B cell (primary cell): ENCODE measurements at regions not wholly inside any gene's neighbourhood (a gene's known extent, or its start where the extent isn't known, plus 50 kb on each side); places are given as distances from the start of the nearest gene placed in this dataset.

Source experiments
- ATAC-seq: fragments of 200-7000 bp; cut with Tn5 transposase; one replicate; pipeline ENCODE4 v1.10.0; 2021; ENCODE audit warnings: low read depth, mild to moderate bottlenecking, moderate number of reproducible peaks, moderate library complexity
- CTCF ChIA-PET: fragments of 350-600 bp; sonication (Branson Sonifier 250); formaldehyde crosslinking; loops from one replicate; lab custom pipeline; 2021; ENCODE audit warnings: antibody characterized with exemption, inconsistent platforms; lab: Charles Lee
- POLR2A ChIA-PET: fragments of 350-600 bp; sonication (Branson Sonifier 250); formaldehyde crosslinking; loops from one replicate; lab custom pipeline; 2021; ENCODE audit warnings: antibody characterized with exemption; lab: Charles Lee
- DNase-seq: peaks from one replicate; pipeline ENCODE4 v3.0.0; 2013
- H2AFZ ChIP-seq: 2 replicates; pipeline ENCODE4 v1.6.1; 2012; ENCODE audit warnings: mild to moderate bottlenecking, low read depth, low read length; ENCODE audit not compliant: insufficient read depth, poor library complexity, severe bottlenecking
- H3K27ac ChIP-seq, 2 donors: 1 replicate in 1 of 2; 2 replicates in 1 of 2; pipeline ENCODE4 v1.5.1; 2012 to 2013; ENCODE audit warnings: low read length in 2 of 2, mild to moderate bottlenecking in 2 of 2, moderate library complexity in 1 of 2
- H3K27me3 ChIP-seq, 4 experiments: fragments of 200-600 bp in 1 of 4; sonication (generic) in 1 of 4; replicated peaks in 1 of 4; 1 replicate in 2 of 4; 2 replicates in 2 of 4; pipeline versions ENCODE4 v1.6.1 to v1.7.0; 2013 to 2016; ENCODE audit warnings: low read length in 3 of 4, mild to moderate bottlenecking in 2 of 4, mixed read lengths in 1 of 4, moderate library complexity in 1 of 4; ENCODE audit not compliant: insufficient read depth in 4 of 4, control insufficient read depth in 3 of 4; ENCODE audit errors: control extremely low read depth in 1 of 4
- H3K36me3 ChIP-seq, 2 experiments: replicated peaks in 1 of 2; 1 replicate in 1 of 2; 2 replicates in 1 of 2; pipeline versions ENCODE4 v1.6.1 to v1.7.1; 2013; ENCODE audit warnings: low read length in 1 of 2; ENCODE audit not compliant: insufficient read depth in 2 of 2, control insufficient read depth in 1 of 2; ENCODE audit errors: control extremely low read depth in 1 of 2, extremely low read depth in 1 of 2
- H3K4me1 ChIP-seq, 2 donors: fragments of 200-600 bp in 1 of 2; sonication (generic) in 1 of 2; 1 replicate in 1 of 2; 2 replicates in 1 of 2; pipeline versions ENCODE4 v1.5.1 to v1.6.1; 2013 to 2017; ENCODE audit warnings: low read length in 2 of 2; ENCODE audit not compliant: control insufficient read depth in 2 of 2, insufficient read depth in 2 of 2
- H3K4me2 ChIP-seq: replicated peaks from 2 replicates; pipeline ENCODE3; 2012; ENCODE audit warnings: mild to moderate bottlenecking, low read depth, low read length; ENCODE audit not compliant: poor library complexity, severe bottlenecking
- H3K4me3 ChIP-seq, 5 experiments: fragments of 200-600 bp in 1 of 5; sonication (generic) in 1 of 5; 1 replicate in 3 of 5; 2 replicates in 2 of 5; pipeline versions ENCODE4 v1.5.1 to v1.7.0; 2011 to 2016; ENCODE audit warnings: low read length in 4 of 5, mild to moderate bottlenecking in 4 of 5, low read depth in 2 of 5, control low read depth in 1 of 5, moderate library complexity in 1 of 5; ENCODE audit not compliant: insufficient read depth in 1 of 5; ENCODE audit errors: control extremely low read depth in 1 of 5, extremely low read depth in 1 of 5
- H3K79me2 ChIP-seq: fragments of 200-600 bp; sonication (generic); one replicate; pipeline ENCODE4 v1.6.0; 2016; ENCODE audit warnings: low read length; ENCODE audit not compliant: control insufficient read depth, insufficient read depth
- H3K9ac ChIP-seq: fragments of 200-600 bp; sonication (generic); 2 replicates; pipeline ENCODE4 v1.6.1; 2017; ENCODE audit warnings: mild to moderate bottlenecking, low read length, moderate library complexity
- H3K9me3 ChIP-seq, 3 donors: one replicate each; pipeline versions ENCODE4 v1.6.1 to v1.7.1; 2013; ENCODE audit warnings: low read length in 2 of 3; ENCODE audit not compliant: control insufficient read depth in 2 of 3, insufficient read depth in 1 of 3; ENCODE audit errors: control extremely low read depth in 1 of 3
- H4K20me1 ChIP-seq: 2 replicates; pipeline ENCODE4 v1.6.0; 2012; ENCODE audit warnings: mild to moderate bottlenecking, low read length; ENCODE audit not compliant: insufficient read depth, control insufficient read depth, poor library complexity, severe bottlenecking
- H3K27ac Mint-ChIP-seq: one replicate; pipeline ENCODE4 v1.8.0; 2021; ENCODE audit warnings: mixed read lengths
- H3K27me3 Mint-ChIP-seq: one replicate; pipeline ENCODE4 v1.8.0; 2021; ENCODE audit warnings: mixed read lengths
- H3K4me1 Mint-ChIP-seq: one replicate; pipeline ENCODE4 v1.8.0; 2021; ENCODE audit warnings: mixed read lengths
- H3K4me3 Mint-ChIP-seq: one replicate; pipeline ENCODE4 v1.8.0; 2021; ENCODE audit warnings: mixed read lengths
- H3K9me3 Mint-ChIP-seq: one replicate; pipeline ENCODE4 v1.8.0; 2022; ENCODE audit warnings: mixed read lengths; ENCODE audit not compliant: insufficient read depth
- CTCF ChIP-seq: fragments of 200-600 bp; IDR thresholded peaks from one replicate; pipeline ENCODE4 v1.8.0; 2022; ENCODE audit warnings: antibody characterized with exemption, mild to moderate bottlenecking
- EZH2 ChIP-seq: IDR thresholded peaks from 2 replicates; pipeline ENCODE4 v1.6.1; 2012; ENCODE audit warnings: borderline replicate concordance, low read depth, mild to moderate bottlenecking, moderate library complexity, low read length; ENCODE audit not compliant: insufficient read depth, poor library complexity, severe bottlenecking
- WGBS: methylation state at CpG from one replicate; pipeline ENCODE4 v1.1.5; 2013; ENCODE audit warnings: missing lambda C conversion rate; ENCODE audit not compliant: insufficient coverage; 5-methylcytosine and 5-hydroxymethylcytosine counted together
- intact Hi-C: fragments of 100-400 bp; cut with micrococcal nuclease; formaldehyde crosslinking; loops from one replicate; pipeline ENCODE4 v1.10.0; 2022

- WGBS = 100% methylated on average over 1 of the region's 2 CpGs
- Mint-ChIP-seq H3K4me3 (no peak overlapping the region), H3K4me1 (no peaks in the 10 kb centered on the region), H3K9me3 (peaks cover 2% of the 10 kb centered on the region), H3K27ac (no peak overlapping the region), H3K27me3 (no peaks in the 10 kb centered on the region)
- Histone ChIP-seq H3K9me3 (no peaks in the 10 kb centered on the region), H4K20me1 (no peaks in the 10 kb centered on the region), H2AFZ (no peak overlapping the region), H3K79me2 (no peaks in the 10 kb centered on the region), H3K9ac (no peak overlapping the region), H3K4me3 (no peak overlapping the region), H3K36me3 (no peaks in the 10 kb centered on the region), H3K27me3 (no peaks in the 10 kb centered on the region), H3K4me1 (no peaks in the 10 kb centered on the region), H3K4me2 (no peak overlapping the region), H3K27ac (no peak overlapping the region)
- TF ChIP-seq EZH2 = no peak
- TF ChIP-seq CTCF = no peak
- ChIA-PET CTCF (no interaction called here), POLR2A (no interaction called here)
- no peak for ATAC-seq
- no peak for DNase-seq
- intact Hi-C loops = no loop called here
Measured at GRCh38 chr2:187922846-187923245, 368.6 kb upstream of the TFPI start.

GRCh38 chr2:187924293-187924692 lies 367.4 kb upstream of the GULP1 start:
- H3K27me3 Mint-ChIP-seq = no peaks in the 10 kb centered on the region
- ATAC-seq = no peak
- DNase-seq = no peak
- Histone ChIP-seq H3K9me3 (no peaks in the 10 kb centered on the region), H3K27me3 (no peaks in the 10 kb centered on the region), H3K36me3 (no peaks in the 10 kb centered on the region), H3K27ac (no peak overlapping the region), H2AFZ (no peak overlapping the region), H3K4me1 (no peaks in the 10 kb centered on the region), H3K79me2 (no peaks in the 10 kb centered on the region), H3K4me3 (no peak overlapping the region), H3K9ac (no peak overlapping the region), H4K20me1 (no peaks in the 10 kb centered on the region), H3K4me2 (no peak overlapping the region)
- POLR2A ChIA-PET = no interaction called here
- H3K4me3 Mint-ChIP-seq = no peak overlapping the region
- no peaks in the 10 kb centered on the region for H3K4me1 Mint-ChIP-seq
- H3K27ac Mint-ChIP-seq = no peak overlapping the region
- CTCF ChIA-PET = no interaction called here
- intact Hi-C loops = no loop called here
- H3K9me3 Mint-ChIP-seq = peaks cover 2% of the 10 kb centered on the region
- no peak for TF ChIP-seq CTCF
- no peak for TF ChIP-seq EZH2
